ENCODE measurements at regions not wholly inside any gene's neighbourhood (a gene's known extent, or its start where the extent isn't known, plus 50 kb on each side); places are given as distances from the start of the nearest gene placed in this dataset.
"Not testable (repeated sequence)": the region's sequence is repeated elsewhere in the genome, so short reads cannot be mapped to it uniquely, and the experiment has no call there.

- H3K27me3 ChIP-seq (ENCODE audit: control insufficient read depth in 1 of 2, insufficient read depth in 2 of 2, low read length in 2 of 2) = no peaks in the 10 kb centered on the region
- WGBS, 2 donors = 86 to 89% methylated on average over 5 of the region's 5 CpGs
- H3K4me3 ChIP-seq (ENCODE audit: low read depth in 1 of 2, low read length in 2 of 2) = no peak overlapping the region
- peaks cover 0 to 3% of the 10 kb centered on the region in 2 donors for H3K9me3 ChIP-seq (ENCODE audit: control insufficient read depth in 2 of 2, insufficient read depth in 1 of 2, low read depth in 1 of 2, low read length in 1 of 2)
- no peak overlapping the region for H3K27ac ChIP-seq (ENCODE audit: low read depth in 2 of 2, low read length in 1 of 2)
- no peaks in the 10 kb centered on the region for H3K4me1 ChIP-seq (ENCODE audit: control insufficient read depth in 2 of 2, insufficient read depth in 2 of 2, low read length in 1 of 2)
- no peaks in the 10 kb centered on the region for H3K36me3 ChIP-seq (ENCODE audit: control insufficient read depth in 2 of 2, insufficient read depth in 2 of 2, low read length in 1 of 2)
Measured at GRCh38 chr18:75966431-75966830, 528.6 kb downstream of the ZNF516 start.

DNA sequence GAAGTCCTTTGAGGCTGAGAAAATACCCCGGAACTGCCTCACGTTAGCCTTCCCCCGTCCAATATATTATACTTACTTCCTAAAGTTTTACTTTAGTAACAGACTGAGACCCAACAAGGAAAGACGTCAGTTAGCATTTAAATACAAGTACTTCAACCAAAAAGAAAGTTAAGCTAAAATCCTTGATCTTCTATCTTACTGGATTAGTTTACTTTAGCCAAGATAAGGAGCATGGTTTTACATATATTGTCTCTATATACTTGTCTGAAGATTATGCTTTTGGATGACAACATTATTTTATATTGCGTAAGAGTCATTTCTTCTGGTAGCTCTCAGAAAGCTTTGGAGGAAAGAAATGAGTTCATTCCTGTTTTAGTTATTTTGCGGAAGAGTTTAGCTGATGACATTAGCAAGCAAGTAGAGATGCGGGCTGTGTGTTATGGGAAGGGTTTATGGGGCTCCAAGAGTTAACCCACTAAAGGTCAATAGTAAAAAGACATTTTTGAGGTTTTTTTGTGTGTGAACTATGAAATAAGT lies 532.9 kb downstream of the ZNF516 start:
- Histone ChIP-seq H3K36me3 (ENCODE audit: control insufficient read depth in 2 of 2, insufficient read depth in 2 of 2, low read length in 1 of 2) (no peaks in the 10 kb centered on the region), H3K4me3 (ENCODE audit: low read depth in 1 of 2, low read length in 2 of 2) (no peak overlapping the region), H3K9me3 (ENCODE audit: control insufficient read depth in 2 of 2, insufficient read depth in 1 of 2, low read depth in 1 of 2, low read length in 1 of 2) (peaks cover 0 to 3% of the 10 kb centered on the region in 2 donors), H3K4me1 (ENCODE audit: control insufficient read depth in 2 of 2, insufficient read depth in 2 of 2, low read length in 1 of 2) (no peaks in the 10 kb centered on the region), H3K27ac (ENCODE audit: low read depth in 2 of 2, low read length in 1 of 2) (no peak overlapping the region), H3K27me3 (ENCODE audit: control insufficient read depth in 1 of 2, insufficient read depth in 2 of 2, low read length in 2 of 2) (no peaks in the 10 kb centered on the region)
- WGBS, 2 donors = 76 to 91% methylated on average over 7 of the region's 7 CpGs

DNA sequence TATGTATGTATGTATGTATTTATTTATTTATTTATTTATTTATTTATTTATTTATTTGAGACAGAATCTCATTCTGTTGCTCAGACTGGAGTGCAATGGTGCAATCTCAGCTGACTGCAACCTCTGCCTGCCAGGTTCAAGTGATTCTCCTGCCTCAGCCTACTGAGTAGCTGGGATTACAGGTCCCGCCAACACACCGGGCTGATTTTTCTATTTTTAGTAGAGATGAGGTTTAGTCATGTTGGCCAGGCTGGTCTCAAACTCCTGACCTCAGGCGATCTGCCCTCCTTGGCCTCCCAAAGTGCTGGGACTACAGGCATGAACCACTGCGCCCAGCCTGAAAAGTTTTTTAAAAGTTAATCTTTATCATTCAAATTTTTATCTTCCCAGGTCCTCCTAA lies 532.9 kb upstream of the SMIM21 start:
- WGBS, 2 donors = 91 to 95% methylated on average over 4 of the region's 4 CpGs
- not testable (repeated sequence) for H3K4me1 ChIP-seq (ENCODE audit: control insufficient read depth in 2 of 2, insufficient read depth in 2 of 2, low read length in 1 of 2)

DNA sequence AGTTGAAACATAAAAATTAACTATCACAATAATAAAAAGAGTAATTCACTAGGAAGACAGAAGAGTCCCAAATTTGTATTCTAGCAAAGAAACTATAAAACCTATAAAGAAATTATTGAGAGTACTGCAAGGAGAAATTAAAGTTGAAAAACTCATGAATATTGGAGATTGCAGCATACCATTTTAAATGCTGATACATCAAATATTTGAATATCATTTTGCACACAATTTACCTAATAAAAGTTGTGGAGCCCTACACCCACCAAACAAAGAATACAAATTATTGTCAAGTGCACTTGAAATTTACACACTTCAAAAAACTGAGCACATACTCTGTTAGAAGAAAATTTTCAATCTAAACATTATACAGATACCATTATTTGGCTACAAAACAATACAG lies 531.6 kb upstream of the SMIM21 start:
- Histone ChIP-seq H3K4me1 (ENCODE audit: control insufficient read depth in 2 of 2, insufficient read depth in 2 of 2, low read length in 1 of 2) (no peaks in the 10 kb centered on the region), H3K9me3 (ENCODE audit: control insufficient read depth in 2 of 2, insufficient read depth in 1 of 2, low read depth in 1 of 2, low read length in 1 of 2) (no peaks in the 10 kb centered on the region), H3K4me3 (ENCODE audit: low read depth in 1 of 2, low read length in 2 of 2) (no peak overlapping the region), H3K27me3 (ENCODE audit: control insufficient read depth in 1 of 2, insufficient read depth in 2 of 2, low read length in 2 of 2) (no peaks in the 10 kb centered on the region), H3K27ac (ENCODE audit: low read depth in 2 of 2, low read length in 1 of 2) (no peak overlapping the region), H3K36me3 (ENCODE audit: control insufficient read depth in 2 of 2, insufficient read depth in 2 of 2, low read length in 1 of 2) (no peaks in the 10 kb centered on the region)

More for the DNA sequence above, 532.9 kb upstream of the SMIM21 start:
- H3K4me3 ChIP-seq (ENCODE audit: low read depth in 1 of 2, low read length in 2 of 2); H3K9me3 ChIP-seq (ENCODE audit: control insufficient read depth in 2 of 2, insufficient read depth in 1 of 2, low read depth in 1 of 2, low read length in 1 of 2); H3K27ac ChIP-seq (ENCODE audit: low read depth in 2 of 2, low read length in 1 of 2); H3K27me3 ChIP-seq (ENCODE audit: control insufficient read depth in 1 of 2, insufficient read depth in 2 of 2, low read length in 2 of 2); H3K36me3 ChIP-seq (ENCODE audit: control insufficient read depth in 2 of 2, insufficient read depth in 2 of 2, low read length in 1 of 2): not testable (repeated sequence)

DNA sequence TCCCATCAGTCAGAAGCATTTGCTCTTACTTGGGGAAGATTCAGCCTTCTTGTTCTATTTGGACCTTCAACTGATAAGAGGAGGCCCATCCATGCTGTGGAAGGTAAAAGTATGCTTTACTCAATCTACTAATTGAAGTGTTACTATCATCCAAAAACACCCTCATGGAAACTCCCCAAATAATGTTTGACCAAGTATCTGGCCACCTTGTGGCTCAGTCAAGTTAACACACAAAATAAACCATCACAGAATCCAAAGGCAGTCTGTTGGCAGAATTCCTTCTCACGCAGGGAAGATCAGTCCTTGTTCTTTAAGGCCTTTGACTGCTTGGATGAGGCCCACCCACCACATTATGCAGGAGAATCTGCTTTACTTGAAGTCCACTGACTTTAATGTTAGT lies 531.2 kb upstream of the SMIM21 start:
- Histone ChIP-seq H3K4me1 (ENCODE audit: control insufficient read depth in 2 of 2, insufficient read depth in 2 of 2, low read length in 1 of 2) (no peaks in the 10 kb centered on the region), H3K9me3 (ENCODE audit: control insufficient read depth in 2 of 2, insufficient read depth in 1 of 2, low read depth in 1 of 2, low read length in 1 of 2) (no peaks in the 10 kb centered on the region), H3K27ac (ENCODE audit: low read depth in 2 of 2, low read length in 1 of 2) (no peak overlapping the region), H3K36me3 (ENCODE audit: control insufficient read depth in 2 of 2, insufficient read depth in 2 of 2, low read length in 1 of 2) (no peaks in the 10 kb centered on the region), H3K4me3 (ENCODE audit: low read depth in 1 of 2, low read length in 2 of 2) (no peak overlapping the region), H3K27me3 (ENCODE audit: control insufficient read depth in 1 of 2, insufficient read depth in 2 of 2, low read length in 2 of 2) (no peaks in the 10 kb centered on the region)
- 88 to 94% methylated on average over 1 of the region's 1 CpG for WGBS, 2 donors

DNA sequence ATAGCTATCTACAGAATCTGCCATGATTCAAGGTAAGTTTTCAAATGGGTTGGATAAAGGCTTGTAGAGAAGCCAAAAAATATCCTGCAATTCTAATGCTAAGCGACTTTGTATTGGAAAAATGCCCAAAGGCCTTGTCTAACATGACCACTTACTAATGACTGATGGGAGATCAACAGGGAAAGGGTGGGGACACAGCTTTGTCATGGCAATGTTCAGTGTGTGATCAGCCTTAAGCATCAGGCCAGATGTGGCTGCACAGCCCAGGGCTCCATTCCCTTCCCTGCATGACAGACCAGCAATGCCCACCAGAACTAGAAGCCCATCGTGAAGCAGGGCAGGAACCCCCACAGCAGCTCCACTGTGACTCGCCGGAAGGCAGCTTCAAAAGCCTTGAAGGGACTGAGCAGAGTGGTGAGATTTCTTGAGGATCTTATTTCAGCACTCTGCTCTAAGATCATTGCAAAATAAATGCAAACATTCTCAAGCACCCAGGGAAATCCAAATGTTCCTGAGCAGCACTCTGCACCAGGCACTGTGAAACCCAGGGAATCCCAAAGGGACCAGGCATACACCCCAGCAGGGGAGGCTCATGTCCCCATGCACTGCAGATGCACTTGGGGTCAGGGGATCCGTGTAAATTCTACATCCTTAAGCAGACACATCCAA lies 517.9 kb upstream of the SMIM21 start:
- 80 to 81% methylated on average over 5 of the region's 5 CpGs for WGBS, 2 donors
- H3K27me3 ChIP-seq (ENCODE audit: control insufficient read depth in 1 of 2, insufficient read depth in 2 of 2, low read length in 2 of 2) = no peaks in the 10 kb centered on the region
- H3K4me1 ChIP-seq (ENCODE audit: control insufficient read depth in 2 of 2, insufficient read depth in 2 of 2, low read length in 1 of 2) = no peaks in the 10 kb centered on the region
- no peak overlapping the region for H3K4me3 ChIP-seq (ENCODE audit: low read depth in 1 of 2, low read length in 2 of 2)
- H3K36me3 ChIP-seq (ENCODE audit: control insufficient read depth in 2 of 2, insufficient read depth in 2 of 2, low read length in 1 of 2) = no peaks in the 10 kb centered on the region
- peaks cover 2 to 4% of the 10 kb centered on the region in 2 donors for H3K9me3 ChIP-seq (ENCODE audit: control insufficient read depth in 2 of 2, insufficient read depth in 1 of 2, low read depth in 1 of 2, low read length in 1 of 2)
- no peak overlapping the region for H3K27ac ChIP-seq (ENCODE audit: low read depth in 2 of 2, low read length in 1 of 2)

- WGBS, 2 donors = 34 to 53% methylated on average over 2 of the region's 2 CpGs
Measured at GRCh38 chr18:75937306-75937705, 509.8 kb upstream of the SMIM21 start.

GRCh38 chr18:75936862-75937261 lies 509.4 kb upstream of the SMIM21 start:
- Histone ChIP-seq H3K36me3 (ENCODE audit: control insufficient read depth in 2 of 2, insufficient read depth in 2 of 2, low read length in 1 of 2) (no peaks in the 10 kb centered on the region), H3K4me3 (ENCODE audit: low read depth in 1 of 2, low read length in 2 of 2) (no peak overlapping the region), H3K9me3 (ENCODE audit: control insufficient read depth in 2 of 2, insufficient read depth in 1 of 2, low read depth in 1 of 2, low read length in 1 of 2) (no peaks in the 10 kb centered on the region), H3K4me1 (ENCODE audit: control insufficient read depth in 2 of 2, insufficient read depth in 2 of 2, low read length in 1 of 2) (no peaks in the 10 kb centered on the region), H3K27ac (ENCODE audit: low read depth in 2 of 2, low read length in 1 of 2) (no peak overlapping the region), H3K27me3 (ENCODE audit: control insufficient read depth in 1 of 2, insufficient read depth in 2 of 2, low read length in 2 of 2) (no peaks in the 10 kb centered on the region)
- WGBS, 2 donors = 91 to 92% methylated on average over 1 of the region's 1 CpG

More at GRCh38 chr18:75937306-75937705, 509.8 kb upstream of the SMIM21 start:
- no peak overlapping the region for H3K4me3 ChIP-seq (ENCODE audit: low read depth in 1 of 2, low read length in 2 of 2)
- no peaks in the 10 kb centered on the region for H3K27me3 ChIP-seq (ENCODE audit: control insufficient read depth in 1 of 2, insufficient read depth in 2 of 2, low read length in 2 of 2)
- H3K4me1 ChIP-seq (ENCODE audit: control insufficient read depth in 2 of 2, insufficient read depth in 2 of 2, low read length in 1 of 2) = no peaks in the 10 kb centered on the region
- H3K36me3 ChIP-seq (ENCODE audit: control insufficient read depth in 2 of 2, insufficient read depth in 2 of 2, low read length in 1 of 2) = no peaks in the 10 kb centered on the region
- H3K27ac ChIP-seq (ENCODE audit: low read depth in 2 of 2, low read length in 1 of 2) = no peak overlapping the region
- no peaks in the 10 kb centered on the region for H3K9me3 ChIP-seq (ENCODE audit: control insufficient read depth in 2 of 2, insufficient read depth in 1 of 2, low read depth in 1 of 2, low read length in 1 of 2)

- no peaks in the 10 kb centered on the region for H3K4me1 ChIP-seq (ENCODE audit: control insufficient read depth in 2 of 2, insufficient read depth in 2 of 2, low read length in 1 of 2)
- 67 to 86% methylated on average over 2 of the region's 2 CpGs for WGBS, 2 donors
- peaks cover 0 to 2% of the 10 kb centered on the region in 2 donors for H3K9me3 ChIP-seq (ENCODE audit: control insufficient read depth in 2 of 2, insufficient read depth in 1 of 2, low read depth in 1 of 2, low read length in 1 of 2)
- no peaks in the 10 kb centered on the region for H3K27me3 ChIP-seq (ENCODE audit: control insufficient read depth in 1 of 2, insufficient read depth in 2 of 2, low read length in 2 of 2)
- H3K27ac ChIP-seq (ENCODE audit: low read depth in 2 of 2, low read length in 1 of 2) = no peak overlapping the region
- no peaks in the 10 kb centered on the region for H3K36me3 ChIP-seq (ENCODE audit: control insufficient read depth in 2 of 2, insufficient read depth in 2 of 2, low read length in 1 of 2)
- no peak overlapping the region for H3K4me3 ChIP-seq (ENCODE audit: low read depth in 1 of 2, low read length in 2 of 2)
Measured at GRCh38 chr18:75931079-75931478, 503.6 kb upstream of the SMIM21 start.

DNA sequence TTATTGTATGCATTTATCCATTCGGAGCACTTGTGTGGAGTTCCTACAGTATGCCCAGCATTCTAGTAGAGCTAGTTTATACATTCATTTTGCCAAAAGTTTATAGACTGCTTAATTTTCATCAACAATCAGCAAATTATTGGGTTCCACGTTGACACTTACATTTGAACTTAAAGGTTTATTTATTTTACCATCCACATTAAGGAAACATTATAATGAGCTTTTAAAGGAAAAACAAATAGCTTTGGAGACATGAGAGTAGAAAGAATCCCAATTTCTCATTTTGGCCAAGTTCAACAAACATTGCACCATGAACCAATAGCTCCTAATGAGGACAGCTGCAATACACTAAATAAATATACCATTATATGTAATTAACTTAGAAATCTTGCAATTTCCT lies 501.2 kb upstream of the SMIM21 start:
- Histone ChIP-seq H3K27me3 (ENCODE audit: control insufficient read depth in 1 of 2, insufficient read depth in 2 of 2, low read length in 2 of 2) (no peaks in the 10 kb centered on the region), H3K36me3 (ENCODE audit: control insufficient read depth in 2 of 2, insufficient read depth in 2 of 2, low read length in 1 of 2) (no peaks in the 10 kb centered on the region), H3K9me3 (ENCODE audit: control insufficient read depth in 2 of 2, insufficient read depth in 1 of 2, low read depth in 1 of 2, low read length in 1 of 2) (peaks cover 0 to 2% of the 10 kb centered on the region in 2 donors), H3K27ac (ENCODE audit: low read depth in 2 of 2, low read length in 1 of 2) (no peak overlapping the region), H3K4me3 (ENCODE audit: low read depth in 1 of 2, low read length in 2 of 2) (no peak overlapping the region), H3K4me1 (ENCODE audit: control insufficient read depth in 2 of 2, insufficient read depth in 2 of 2, low read length in 1 of 2) (no peaks in the 10 kb centered on the region)
- 69 to 74% methylated on average over 2 of the region's 2 CpGs for WGBS, 2 donors
